ENCODE measurements at regions not wholly inside any gene's neighbourhood (a gene's known extent, or its start where the extent isn't known, plus 50 kb on each side); places are given as distances from the start of the nearest gene placed in this dataset.

DNA sequence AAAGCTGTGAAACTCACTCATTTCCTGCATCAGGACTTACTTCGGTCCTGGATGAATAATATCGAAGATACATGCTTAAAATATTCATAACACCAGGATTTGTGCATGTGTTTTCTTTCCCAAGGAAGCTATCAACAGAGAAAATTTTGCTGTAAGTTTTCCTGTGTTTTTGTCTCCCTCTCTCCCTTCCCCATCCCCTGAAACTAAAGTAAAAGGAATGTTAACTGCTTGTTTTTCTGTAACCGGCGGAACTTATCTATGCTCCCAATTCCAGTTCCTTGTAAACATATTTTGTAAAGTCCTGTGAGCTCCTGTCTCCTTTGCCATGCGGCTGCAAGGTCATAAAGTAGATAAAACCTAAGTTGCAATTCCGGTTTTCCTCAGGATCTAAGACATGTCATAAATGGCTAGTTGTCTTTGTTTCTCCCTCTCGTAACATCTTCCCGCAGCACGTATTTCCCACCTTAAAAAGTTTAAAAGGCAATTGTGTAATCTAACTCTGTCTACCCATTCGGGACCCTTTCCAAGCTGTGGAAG is 79.0 kb upstream of the POM121L12 start:
- H3K27ac ChIP-seq, result no peak overlapping the region
- TF ChIP-seq ZFX (IDR thresholded peaks at IDR 0.05; ENCODE audit: borderline replicate concordance), result no peak
- TF ChIP-seq, protein P1, sequence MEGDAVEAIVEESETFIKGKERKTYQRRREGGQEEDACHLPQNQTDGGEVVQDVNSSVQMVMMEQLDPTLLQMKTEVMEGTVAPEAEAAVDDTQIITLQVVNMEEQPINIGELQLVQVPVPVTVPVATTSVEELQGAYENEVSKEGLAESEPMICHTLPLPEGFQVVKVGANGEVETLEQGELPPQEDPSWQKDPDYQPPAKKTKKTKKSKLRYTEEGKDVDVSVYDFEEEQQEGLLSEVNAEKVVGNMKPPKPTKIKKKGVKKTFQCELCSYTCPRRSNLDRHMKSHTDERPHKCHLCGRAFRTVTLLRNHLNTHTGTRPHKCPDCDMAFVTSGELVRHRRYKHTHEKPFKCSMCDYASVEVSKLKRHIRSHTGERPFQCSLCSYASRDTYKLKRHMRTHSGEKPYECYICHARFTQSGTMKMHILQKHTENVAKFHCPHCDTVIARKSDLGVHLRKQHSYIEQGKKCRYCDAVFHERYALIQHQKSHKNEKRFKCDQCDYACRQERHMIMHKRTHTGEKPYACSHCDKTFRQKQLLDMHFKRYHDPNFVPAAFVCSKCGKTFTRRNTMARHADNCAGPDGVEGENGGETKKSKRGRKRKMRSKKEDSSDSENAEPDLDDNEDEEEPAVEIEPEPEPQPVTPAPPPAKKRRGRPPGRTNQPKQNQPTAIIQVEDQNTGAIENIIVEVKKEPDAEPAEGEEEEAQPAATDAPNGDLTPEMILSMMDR (IDR thresholded peaks at IDR 0.05), result no peak

DNA sequence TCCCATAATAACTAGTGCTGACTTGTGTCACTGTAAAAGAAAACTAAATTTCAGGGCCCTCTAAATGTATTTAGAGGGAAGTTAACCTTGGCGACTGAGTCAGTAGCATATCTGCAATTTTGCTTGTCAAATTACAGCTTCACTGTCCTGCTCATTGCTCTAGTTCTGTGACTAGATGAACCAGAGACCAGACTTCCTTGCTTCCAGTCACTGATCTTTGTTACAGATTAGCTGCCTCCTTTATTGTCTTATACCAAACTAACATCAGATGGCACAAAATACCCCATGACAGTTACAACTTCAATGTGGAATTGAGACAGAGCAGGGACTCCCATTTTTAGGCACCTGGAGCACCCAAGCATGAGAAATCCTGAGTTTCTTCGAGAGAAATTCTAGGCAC is 79.9 kb upstream of the POM121L12 start:
- no peak overlapping the region for H3K27ac ChIP-seq
- TF ChIP-seq, protein P1 (IDR thresholded peaks at IDR 0.05), result no peak
- no peak for TF ChIP-seq ZFX (IDR thresholded peaks at IDR 0.05; ENCODE audit: borderline replicate concordance)

DNA sequence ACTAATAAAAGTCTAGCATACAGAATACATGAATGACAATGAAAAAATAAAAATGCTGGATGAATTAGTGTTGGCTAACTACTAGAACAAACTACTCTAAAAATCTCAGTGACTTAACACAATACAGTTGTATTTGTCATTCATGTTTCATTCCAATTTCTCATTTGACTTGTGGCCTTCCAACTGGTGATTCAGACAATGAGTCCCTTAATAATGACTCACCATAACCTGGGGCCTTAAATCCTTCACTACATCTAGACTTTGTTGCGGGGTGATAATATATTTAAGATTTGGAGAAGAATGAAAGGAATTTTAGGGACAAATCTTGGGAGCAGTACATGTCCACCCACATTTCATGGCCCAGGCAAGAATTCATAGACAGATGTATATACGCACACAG is 90.5 kb upstream of the POM121L12 start:
- H3K27ac ChIP-seq, result no peak overlapping the region
- TF ChIP-seq, protein P1 (IDR thresholded peaks at IDR 0.05), result no peak
- no peak for TF ChIP-seq ZFX (IDR thresholded peaks at IDR 0.05; ENCODE audit: borderline replicate concordance)

DNA sequence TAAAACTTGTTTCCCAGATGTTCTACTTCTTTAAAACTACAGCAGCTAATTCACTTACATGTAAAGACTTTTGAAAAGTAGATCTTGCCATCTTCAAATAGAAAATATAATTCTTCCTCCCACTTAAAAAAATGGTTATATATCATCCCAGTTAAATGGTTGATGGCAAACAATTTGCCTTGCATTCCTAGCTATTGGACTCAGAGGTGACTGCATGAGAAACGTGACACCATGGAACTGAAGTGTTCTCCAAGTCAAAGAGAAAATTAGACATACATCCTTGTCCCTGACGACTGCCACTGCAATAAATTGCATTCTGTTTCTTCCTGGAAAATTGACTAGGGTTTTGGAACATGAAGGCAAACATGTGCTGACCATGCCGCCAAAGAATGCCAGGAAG is 95.0 kb upstream of the POM121L12 start:
- no peak overlapping the region for H3K27ac ChIP-seq
- no peak for TF ChIP-seq ZFX (IDR thresholded peaks at IDR 0.05; ENCODE audit: borderline replicate concordance)
- TF ChIP-seq, protein P1 (IDR thresholded peaks at IDR 0.05), result no peak

DNA sequence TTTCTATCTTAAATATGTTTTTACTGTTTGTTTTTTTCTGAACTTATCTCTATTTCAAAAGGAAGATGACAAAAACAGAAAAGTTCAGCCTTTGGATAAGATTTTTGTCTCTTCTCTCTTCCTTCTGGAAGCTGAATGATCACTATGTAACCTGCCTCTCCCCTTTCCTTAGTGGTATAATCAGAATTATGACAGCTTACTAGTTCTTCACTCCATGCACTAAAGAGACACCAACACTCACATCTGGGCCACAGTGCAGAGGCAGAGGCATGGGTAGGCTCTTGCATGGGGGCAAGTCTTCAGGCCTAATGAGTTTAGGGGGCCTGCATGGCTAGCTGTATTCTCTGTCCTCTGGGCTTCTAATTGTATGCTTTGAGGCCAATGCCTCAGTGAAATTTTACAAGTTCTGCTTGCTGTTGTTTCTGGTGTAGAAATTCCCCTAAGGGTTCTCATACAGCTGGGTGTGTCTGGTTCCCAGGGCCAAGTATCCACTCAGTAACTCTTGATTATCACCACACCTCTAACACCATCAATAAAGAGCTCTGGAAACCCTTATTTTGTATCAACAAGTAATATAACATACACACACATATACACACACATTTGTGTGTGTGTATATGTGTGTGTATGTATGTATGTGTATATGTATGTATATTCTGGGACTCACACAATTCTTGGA is 96.8 kb upstream of the POM121L12 start:
- no peak overlapping the region for H3K27ac ChIP-seq
- TF ChIP-seq, protein P1 (IDR thresholded peaks at IDR 0.05), result no peak
- no peak for TF ChIP-seq ZFX (IDR thresholded peaks at IDR 0.05; ENCODE audit: borderline replicate concordance)

DNA sequence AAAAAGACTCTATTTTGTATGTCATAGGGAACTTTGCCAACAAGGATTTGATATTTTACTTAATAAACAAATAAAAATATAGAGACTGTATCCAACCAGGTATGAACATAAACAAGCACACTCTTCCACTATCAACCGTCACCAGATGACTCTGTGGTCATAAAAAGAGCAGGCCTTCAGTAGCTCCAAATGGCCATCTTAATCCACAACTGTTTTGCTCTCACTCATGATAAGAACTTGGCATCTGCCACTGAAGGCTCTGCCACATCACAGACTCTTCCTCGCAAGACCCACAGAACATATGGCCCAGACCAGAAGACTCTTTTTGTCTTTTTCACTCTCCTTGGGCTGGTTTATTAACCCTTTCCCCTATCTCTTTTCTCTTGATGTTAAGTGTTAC is 98.7 kb upstream of the POM121L12 start:
- no peak for TF ChIP-seq ZFX (IDR thresholded peaks at IDR 0.05; ENCODE audit: borderline replicate concordance)
- no peak overlapping the region for H3K27ac ChIP-seq

DNA sequence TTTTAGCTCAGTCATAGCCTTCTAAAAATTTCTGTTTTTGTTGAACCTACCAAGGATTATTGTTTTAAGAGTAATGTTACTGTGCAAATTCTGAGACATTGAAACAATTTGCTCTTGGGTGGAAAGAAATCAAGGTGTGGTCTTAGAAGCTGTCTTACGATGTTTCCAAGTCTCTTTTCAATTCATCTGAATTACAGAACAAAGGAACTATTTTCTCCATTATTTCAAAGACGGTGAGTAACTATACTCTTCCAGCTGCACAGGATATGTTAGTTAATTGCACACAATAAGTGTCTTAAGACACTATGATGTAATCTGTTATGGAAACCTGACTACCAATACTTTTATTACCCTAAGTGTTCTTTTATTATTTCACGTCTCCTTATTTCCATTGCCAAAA is 106.8 kb upstream of the POM121L12 start:
- TF ChIP-seq ZFX (IDR thresholded peaks at IDR 0.05; ENCODE audit: borderline replicate concordance), result no peak
- TF ChIP-seq, protein P1 (IDR thresholded peaks at IDR 0.05), result no peak
- H3K27ac ChIP-seq, result no peak overlapping the region

Data from 22Rv1 (cell line).